GM20000 (cell line): ENCODE measurements at regions not wholly inside any gene's neighbourhood (a gene's known extent, or its start where the extent isn't known, plus 50 kb on each side); places are given as distances from the start of the nearest gene placed in this dataset.

Source experiments
- DNase-seq: peaks from one replicate; pipeline ENCODE4 v3.0.0; 2012; ENCODE audit warnings: low spot score
- CTCF ChIP-seq: IDR thresholded peaks from 2 replicates; pipeline ENCODE4 v1.5.1; 2012; ENCODE audit warnings: mild to moderate bottlenecking, control low read depth; ENCODE audit errors: extremely low read depth, missing control alignments

- DNase-seq: no peak
- no peak for TF ChIP-seq CTCF
Observed at GRCh38 chr6:71481011-71481410, 192.4 kb downstream of the OGFRL1 start.

- no peak for TF ChIP-seq CTCF
- no peak for DNase-seq
Observed at GRCh38 chr6:71481801-71482200, 193.2 kb downstream of the OGFRL1 start.

GRCh38 chr6:71482742-71483141 is 194.1 kb downstream of the OGFRL1 start:
- no peak for DNase-seq
- no peak for TF ChIP-seq CTCF

GRCh38 chr6:71486461-71486860 is 197.8 kb downstream of the OGFRL1 start:
- DNase-seq: no peak
- no peak for TF ChIP-seq CTCF

- no peak for TF ChIP-seq CTCF
- no peak for DNase-seq
Observed at GRCh38 chr6:71488186-71488585, 199.6 kb downstream of the OGFRL1 start.

- no peak for TF ChIP-seq CTCF
- DNase-seq: no peak
Observed at GRCh38 chr6:71489736-71490135, 201.1 kb downstream of the OGFRL1 start.

GRCh38 chr6:71490876-71491275 is 202.3 kb downstream of the OGFRL1 start:
- no peak for DNase-seq
- TF ChIP-seq CTCF: no peak
